Pancreas (tissue), 10 donors: ENCODE measurements at regions not wholly inside any gene's neighbourhood (a gene's known extent, or its start where the extent isn't known, plus 50 kb on each side); places are given as distances from the start of the nearest gene placed in this dataset.

Source experiments
- ATAC-seq, 4 donors: fragments of 200-7000 bp; cut with Tn5 transposase; one replicate each; pipeline versions ENCODE4 v1.8.0 to v1.9.1; 2020; ENCODE audit warnings: mild to moderate bottlenecking in 4 of 4, moderate library complexity in 4 of 4
- DNase-seq, 6 donors: peaks; one replicate each; pipeline ENCODE4 v3.0.0-alpha.2; 2020
- FAIRE-seq: peaks from 2 replicates; lab custom pipeline; 2012; peaks lifted over from hg19 to GRCh38; lab: Jason Lieb, UNC
- H3K27ac ChIP-seq, 4 donors: fragments of 200-600 bp; sonication (generic); 1 replicate in 3 of 4; 2 replicates in 1 of 4; pipeline versions ENCODE4 v1.5.0 to v1.8.0; 2020
- H3K27me3 ChIP-seq, 4 donors: fragments of 200-600 bp; one replicate each; pipeline ENCODE4 v1.8.0; 2021
- H3K36me3 ChIP-seq, 3 donors: fragments of 200-600 bp; sonication (generic) in 1 of 3; one replicate each; pipeline versions ENCODE4 v1.5.0 to v1.8.0; 2020 to 2021
- H3K4me1 ChIP-seq, 3 donors: fragments of 200-600 bp; one replicate each; pipeline ENCODE4 v1.8.0; 2021
- H3K4me3 ChIP-seq, 4 donors: fragments of 200-600 bp; sonication (generic) in 2 of 4; one replicate each; pipeline versions ENCODE4 v1.5.0 to v1.8.0; 2020 to 2021
- H3K9me3 ChIP-seq, 4 donors: fragments of 200-600 bp; one replicate each; pipeline ENCODE4 v1.8.0; 2021
- WGBS, 2 donors: extraction: QIAGEN DNeasy Blood & Tissue Kit; methylation state at CpG; one replicate each; pipeline ENCODE4 v1.1.7; 2013; 5-methylcytosine and 5-hydroxymethylcytosine counted together
- intact Hi-C, 3 donors: fragments of 100-400 bp; cut with DNase I; formaldehyde crosslinking; loops; one replicate each; pipeline versions ENCODE4 v1.11.1 to v1.14.2; 2022
- TF ChIP-seq, protein P1 (sequence below), 4 donors: fragments of 200-600 bp; sonication (generic) in 3 of 4; IDR thresholded peaks; one replicate each; pipeline versions ENCODE4 v1.5.0 to v1.8.0; 2021; ENCODE audit warnings: antibody characterized with exemption in 4 of 4
- donor health status: healthy with polysubstance abuse.
- donor health status: DM: no; HTN: no; CAD: no; lungs with moderate emphysema.
- donor health status: DM: no; HTN: no; CAD: no.
- donor health status: control.
- donor health status: control.
- donor health status: Bipolar disorder and iron deficiency.
- donor health status: DM: yes; HTN: yes; CAD: no.
- donor health status: DM: no; HTN: no; CAD: no.
- donor health status: DM: no; HTN: no; CAD: no.
- donor health status: DM: yes; HTN: yes; CAD: no.

GRCh38 chr4:121554382-121554781 is 142.4 kb downstream of the ANXA5 start:
- no peak for DNase-seq
- no peaks in the 10 kb centered on the region for H3K36me3 ChIP-seq
- FAIRE-seq: no peak
- no peak overlapping the region for H3K27ac ChIP-seq
- no peaks in the 10 kb centered on the region for H3K27me3 ChIP-seq
- TF ChIP-seq, protein P1, sequence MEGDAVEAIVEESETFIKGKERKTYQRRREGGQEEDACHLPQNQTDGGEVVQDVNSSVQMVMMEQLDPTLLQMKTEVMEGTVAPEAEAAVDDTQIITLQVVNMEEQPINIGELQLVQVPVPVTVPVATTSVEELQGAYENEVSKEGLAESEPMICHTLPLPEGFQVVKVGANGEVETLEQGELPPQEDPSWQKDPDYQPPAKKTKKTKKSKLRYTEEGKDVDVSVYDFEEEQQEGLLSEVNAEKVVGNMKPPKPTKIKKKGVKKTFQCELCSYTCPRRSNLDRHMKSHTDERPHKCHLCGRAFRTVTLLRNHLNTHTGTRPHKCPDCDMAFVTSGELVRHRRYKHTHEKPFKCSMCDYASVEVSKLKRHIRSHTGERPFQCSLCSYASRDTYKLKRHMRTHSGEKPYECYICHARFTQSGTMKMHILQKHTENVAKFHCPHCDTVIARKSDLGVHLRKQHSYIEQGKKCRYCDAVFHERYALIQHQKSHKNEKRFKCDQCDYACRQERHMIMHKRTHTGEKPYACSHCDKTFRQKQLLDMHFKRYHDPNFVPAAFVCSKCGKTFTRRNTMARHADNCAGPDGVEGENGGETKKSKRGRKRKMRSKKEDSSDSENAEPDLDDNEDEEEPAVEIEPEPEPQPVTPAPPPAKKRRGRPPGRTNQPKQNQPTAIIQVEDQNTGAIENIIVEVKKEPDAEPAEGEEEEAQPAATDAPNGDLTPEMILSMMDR (IDR thresholded peaks at IDR 0.05): no peak
- no peaks in the 10 kb centered on the region for H3K9me3 ChIP-seq
- intact Hi-C loops: no loop called here
- H3K4me1 ChIP-seq: no peaks in the 10 kb centered on the region
- 54 to 62% methylated on average over 4 of the region's 4 CpGs for WGBS, 2 donors
- no peak for ATAC-seq
- H3K4me3 ChIP-seq: no peak overlapping the region

- Histone ChIP-seq H3K27ac (no peak overlapping the region), H3K9me3 (no peaks in the 10 kb centered on the region), H3K36me3 (no peaks in the 10 kb centered on the region), H3K27me3 (no peaks in the 10 kb centered on the region), H3K4me3 (no peak overlapping the region), H3K4me1 (no peaks in the 10 kb centered on the region)
- FAIRE-seq (no peak), ATAC-seq (no peak), DNase-seq (no peak)
- 61% methylated on average over 1 of the region's 1 CpG for WGBS, 2 donors
- TF ChIP-seq, protein P1 (IDR thresholded peaks at IDR 0.05): no peak
- intact Hi-C loops: no loop called here
Observed at GRCh38 chr4:121551881-121552280, 144.9 kb downstream of the ANXA5 start.

- intact Hi-C loops: no loop called here
- Histone ChIP-seq H3K4me3 (no peak overlapping the region), H3K27me3 (no peaks in the 10 kb centered on the region), H3K27ac (no peak overlapping the region), H3K4me1 (no peaks in the 10 kb centered on the region), H3K9me3 (no peaks in the 10 kb centered on the region), H3K36me3 (no peaks in the 10 kb centered on the region)
- FAIRE-seq (no peak), DNase-seq (no peak), ATAC-seq (no peak)
- 84 to 91% methylated on average over 1 of the region's 1 CpG for WGBS, 2 donors
- TF ChIP-seq, protein P1 (IDR thresholded peaks at IDR 0.05): no peak
Observed at GRCh38 chr4:121551271-121551670, 145.5 kb downstream of the ANXA5 start.

- Histone ChIP-seq H3K27ac (no peak overlapping the region), H3K4me3 (no peak overlapping the region), H3K36me3 (no peaks in the 10 kb centered on the region), H3K9me3 (no peaks in the 10 kb centered on the region), H3K27me3 (no peaks in the 10 kb centered on the region), H3K4me1 (no peaks in the 10 kb centered on the region)
- DNase-seq (no peak), FAIRE-seq (no peak), ATAC-seq (no peak)
- 24 to 28% methylated on average over 2 of the region's 2 CpGs for WGBS, 2 donors
- intact Hi-C loops: no loop called here
- TF ChIP-seq, protein P1 (IDR thresholded peaks at IDR 0.05): no peak
Observed at GRCh38 chr4:121541696-121542095, 155.1 kb downstream of the ANXA5 start.

DNA sequence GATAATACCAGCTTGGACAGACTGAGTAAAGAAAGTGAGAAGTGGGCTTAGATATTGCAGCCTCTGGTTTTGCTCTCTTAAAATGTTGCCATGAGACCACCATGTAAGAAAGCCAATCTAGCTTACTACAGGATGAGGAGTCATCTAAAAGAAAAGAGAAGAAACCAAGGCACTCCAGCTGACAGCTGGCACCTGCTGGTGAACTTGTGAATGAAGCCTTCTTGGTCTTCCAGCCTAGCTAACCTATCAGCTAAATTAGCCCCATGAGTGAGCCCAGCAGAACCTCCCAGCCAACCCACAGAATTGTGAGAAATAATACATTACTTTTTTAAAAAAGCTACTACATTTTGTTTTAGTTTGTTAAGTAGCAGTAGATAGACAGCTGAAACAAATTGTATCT is 154.5 kb upstream of the QRFPR start:
- Histone ChIP-seq H3K27me3 (no peaks in the 10 kb centered on the region), H3K4me1 (no peaks in the 10 kb centered on the region), H3K9me3 (no peaks in the 10 kb centered on the region), H3K36me3 (no peaks in the 10 kb centered on the region), H3K4me3 (no peak overlapping the region), H3K27ac (no peak overlapping the region)
- FAIRE-seq (no peak), DNase-seq (no peak), ATAC-seq (no peak)
- TF ChIP-seq, protein P1 (IDR thresholded peaks at IDR 0.05): no peak
- intact Hi-C loops: no loop called here
